GM12864 (cell line): ENCODE measurements at regions not wholly inside any gene's neighbourhood (a gene's known extent, or its start where the extent isn't known, plus 50 kb on each side); places are given as distances from the start of the nearest gene placed in this dataset.
A peak's percentile ranks its signal among the peaks of the same experiment; 100 is the strongest.

Experiments
- DNase-seq: peaks from one replicate; pipeline ENCODE4 v3.0.0-alpha.2; 2011; ENCODE audit warnings: low read depth
- H3K4me3 ChIP-seq: 2 replicates; pipeline ENCODE4 v1.5.1; 2011; ENCODE audit warnings: mild to moderate bottlenecking, low read depth, low read length, control low read depth
- TF ChIP-seq, protein P1 (sequence below): IDR thresholded peaks from 2 replicates; pipeline ENCODE4 v1.5.1; 2011; ENCODE audit warnings: low read depth, mild to moderate bottlenecking, moderate library complexity, low read length, control low read depth, inconsistent platforms; ENCODE audit errors: missing control alignments

DNA sequence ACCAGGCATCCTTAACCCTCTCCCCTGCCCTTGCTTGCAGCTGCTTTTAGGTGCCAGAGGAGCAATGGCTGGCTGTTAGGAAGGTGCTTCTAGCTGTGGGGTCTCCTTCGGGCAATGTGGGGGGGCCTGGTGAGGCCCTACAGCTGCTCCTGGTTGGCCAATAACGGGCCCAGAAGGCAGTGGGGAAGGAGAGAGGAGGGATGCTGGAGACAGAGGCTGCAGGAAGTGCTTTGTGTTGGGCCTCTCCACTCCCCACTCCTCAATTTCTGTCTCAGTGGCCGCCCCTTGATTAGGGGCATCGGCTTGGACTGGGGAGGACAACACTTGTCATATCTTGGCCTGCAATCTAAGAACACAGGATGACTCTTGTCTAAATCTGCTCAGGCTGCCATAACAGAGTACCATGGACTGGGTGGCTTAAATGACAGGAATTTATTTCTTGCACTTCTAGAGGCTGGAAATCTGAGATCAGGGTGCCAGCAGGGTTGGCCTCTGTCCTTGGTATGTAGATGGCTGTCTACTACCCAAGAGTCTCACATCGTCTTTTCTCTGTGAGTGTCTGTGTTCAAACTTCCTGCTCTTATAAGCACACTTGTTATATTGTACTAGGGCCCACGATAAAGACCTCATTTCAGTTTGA is 374.3 kb downstream of the MID1IP1 start:
- H3K4me3 ChIP-seq = no peak overlapping the region
- TF ChIP-seq, protein P1, sequence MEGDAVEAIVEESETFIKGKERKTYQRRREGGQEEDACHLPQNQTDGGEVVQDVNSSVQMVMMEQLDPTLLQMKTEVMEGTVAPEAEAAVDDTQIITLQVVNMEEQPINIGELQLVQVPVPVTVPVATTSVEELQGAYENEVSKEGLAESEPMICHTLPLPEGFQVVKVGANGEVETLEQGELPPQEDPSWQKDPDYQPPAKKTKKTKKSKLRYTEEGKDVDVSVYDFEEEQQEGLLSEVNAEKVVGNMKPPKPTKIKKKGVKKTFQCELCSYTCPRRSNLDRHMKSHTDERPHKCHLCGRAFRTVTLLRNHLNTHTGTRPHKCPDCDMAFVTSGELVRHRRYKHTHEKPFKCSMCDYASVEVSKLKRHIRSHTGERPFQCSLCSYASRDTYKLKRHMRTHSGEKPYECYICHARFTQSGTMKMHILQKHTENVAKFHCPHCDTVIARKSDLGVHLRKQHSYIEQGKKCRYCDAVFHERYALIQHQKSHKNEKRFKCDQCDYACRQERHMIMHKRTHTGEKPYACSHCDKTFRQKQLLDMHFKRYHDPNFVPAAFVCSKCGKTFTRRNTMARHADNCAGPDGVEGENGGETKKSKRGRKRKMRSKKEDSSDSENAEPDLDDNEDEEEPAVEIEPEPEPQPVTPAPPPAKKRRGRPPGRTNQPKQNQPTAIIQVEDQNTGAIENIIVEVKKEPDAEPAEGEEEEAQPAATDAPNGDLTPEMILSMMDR = no peak
- no peak for DNase-seq

DNA sequence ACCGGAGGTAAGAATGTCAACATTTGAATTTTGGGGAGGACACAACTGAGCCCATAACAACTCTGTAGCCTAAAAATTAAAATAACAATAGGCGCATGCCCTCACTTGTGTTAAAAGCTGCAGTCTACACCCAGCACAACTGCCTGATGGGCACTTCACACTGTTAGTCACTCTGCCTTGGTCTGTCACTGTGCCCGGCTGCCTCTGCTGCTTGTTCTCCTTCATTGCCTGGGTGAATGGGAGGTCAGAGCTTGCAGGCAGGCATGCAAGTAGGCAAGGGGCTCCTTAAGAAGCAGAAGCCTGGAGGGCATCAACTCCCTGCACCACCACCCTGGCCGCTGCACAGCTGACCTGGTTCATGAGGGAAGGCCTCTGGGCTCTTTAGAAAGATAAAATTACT is 374.8 kb downstream of the MID1IP1 start:
- TF ChIP-seq, protein P1 = no peak
- DNase-seq = no peak

DNA sequence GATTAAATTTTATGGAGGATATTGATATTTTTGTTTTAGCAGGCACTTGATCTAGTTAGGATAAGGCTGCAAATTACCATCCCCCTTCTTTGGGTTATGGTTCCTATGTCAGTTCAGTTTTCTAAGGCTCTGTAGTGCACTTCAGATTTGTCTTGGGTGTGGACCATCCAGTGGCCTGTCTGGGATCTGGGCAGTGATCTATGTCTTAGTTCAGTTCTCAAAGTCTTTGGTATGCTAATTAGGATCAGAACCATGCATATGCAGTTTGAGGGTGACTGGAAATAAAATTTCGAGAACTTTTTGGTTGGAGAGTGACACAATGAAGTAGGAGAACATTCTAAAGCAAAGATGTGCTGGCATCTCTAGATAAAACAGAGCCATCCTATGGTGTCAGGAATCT is 388.2 kb downstream of the MID1IP1 start:
- no peak for DNase-seq
- TF ChIP-seq, protein P1 = no peak
- no peak overlapping the region for H3K4me3 ChIP-seq

More for the DNA sequence above, 374.8 kb downstream of the MID1IP1 start:
- no peak overlapping the region for H3K4me3 ChIP-seq

DNA sequence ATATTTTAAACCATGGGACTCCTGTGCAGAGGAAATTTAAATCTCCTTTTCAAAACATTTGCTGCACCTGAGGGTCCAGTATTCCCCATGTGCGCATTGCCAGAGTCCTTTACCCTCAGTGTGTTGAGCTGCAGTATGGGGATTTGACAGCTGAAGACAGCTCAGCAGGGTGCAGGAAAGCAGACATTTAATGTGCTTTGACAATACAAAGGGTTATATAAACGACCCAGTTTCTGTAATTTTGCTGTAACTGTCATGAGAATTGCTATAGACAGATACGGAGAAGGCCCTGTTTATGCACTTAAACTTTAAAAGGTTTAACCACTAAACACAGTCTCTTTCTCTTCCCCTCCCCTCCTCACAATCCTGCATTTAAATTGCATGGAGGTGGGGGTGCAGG is 393.4 kb downstream of the MID1IP1 start:
- no peak overlapping the region for H3K4me3 ChIP-seq
- DNase-seq = no peak
- TF ChIP-seq, protein P1 = no peak

DNA sequence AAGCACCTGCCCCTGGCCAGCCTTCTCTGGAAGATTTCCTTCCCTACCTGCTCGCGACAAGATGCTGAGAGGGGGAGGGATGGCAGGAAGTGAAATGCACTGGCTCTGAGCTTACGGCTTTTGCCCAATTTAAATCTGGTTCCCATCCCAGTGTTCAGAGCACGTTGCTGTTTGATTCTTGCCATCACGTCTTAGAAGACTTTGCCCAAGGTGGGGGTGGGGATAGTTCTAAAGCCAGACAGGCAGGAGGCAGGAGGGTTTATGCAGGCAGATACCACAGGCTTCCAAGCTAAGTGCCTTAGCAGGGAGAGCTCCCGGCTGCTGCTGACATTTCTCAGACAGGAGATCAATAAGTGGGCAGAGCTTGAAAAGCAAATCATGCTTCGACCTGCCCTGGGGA is 393.9 kb downstream of the MID1IP1 start:
- TF ChIP-seq, protein P1 = no peak
- DNase-seq = no peak
- H3K4me3 ChIP-seq = no peak overlapping the region

DNA sequence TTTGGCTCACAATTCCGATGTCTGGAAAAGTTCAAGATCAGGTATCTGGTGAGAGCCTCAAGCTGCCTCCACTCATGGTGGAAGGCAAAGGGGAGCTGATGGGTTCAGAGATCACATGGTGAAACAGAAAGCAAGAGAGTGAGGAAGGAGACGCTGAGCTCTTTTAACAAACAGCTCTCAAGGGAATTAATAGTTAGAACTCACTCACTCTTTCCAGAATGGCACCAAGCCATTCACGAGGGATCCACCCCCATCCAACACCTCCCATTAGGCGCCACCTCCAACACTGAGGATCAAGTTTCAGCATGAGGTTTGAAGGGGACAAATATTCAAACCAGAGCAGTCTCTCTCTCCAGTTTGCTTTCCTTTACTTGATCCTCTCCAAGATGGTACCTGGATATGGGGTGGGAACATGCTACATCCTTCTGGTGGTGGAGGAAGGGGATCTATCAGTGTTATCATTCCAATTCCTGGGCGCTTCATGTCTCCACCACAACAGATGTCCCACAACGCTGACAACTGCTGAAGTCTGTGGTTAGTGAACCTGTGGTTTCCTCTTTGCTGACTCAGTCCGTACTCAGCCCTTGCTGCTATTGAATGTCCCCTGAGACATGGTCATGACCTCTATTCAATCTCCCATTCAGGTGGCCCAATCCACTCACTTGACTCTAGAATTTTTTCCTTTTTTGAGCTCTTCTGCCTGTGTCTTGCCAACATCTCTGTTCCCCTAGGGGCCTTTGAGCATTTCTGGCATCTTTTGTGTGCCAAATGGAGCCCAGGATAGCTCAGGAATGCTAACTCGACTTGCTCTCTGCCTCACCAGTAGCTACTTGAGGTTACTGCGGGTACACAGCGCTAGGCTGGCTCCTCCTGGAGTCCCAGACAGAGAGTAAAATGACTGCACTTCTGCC is 395.2 kb downstream of the MID1IP1 start:
- H3K4me3 ChIP-seq = no peak overlapping the region; the same call in 1 of the 2 replicates
- DNase-seq = peak; percentile 72
- TF ChIP-seq, protein P1 = no peak

DNA sequence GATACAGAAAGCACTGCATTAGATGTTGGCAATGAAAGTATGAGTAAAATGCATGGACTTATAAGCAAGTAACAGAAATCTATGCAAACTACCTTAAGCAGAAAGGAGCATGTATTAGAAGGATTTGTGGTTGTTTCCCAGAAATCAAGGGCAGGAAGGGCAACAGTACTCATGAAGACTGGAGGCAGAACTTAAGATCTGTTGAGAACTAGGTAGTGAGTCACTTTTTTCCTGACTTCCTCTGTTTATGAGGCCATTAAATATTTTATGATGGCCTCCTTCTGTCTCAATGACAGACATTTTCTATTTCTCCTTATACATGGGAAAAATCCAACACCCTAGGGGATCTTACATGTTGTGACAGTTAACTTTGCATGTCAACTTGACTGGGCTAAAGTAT is 398.2 kb downstream of the MID1IP1 start:
- no peak for DNase-seq
- no peak overlapping the region for H3K4me3 ChIP-seq
- TF ChIP-seq, protein P1 = no peak
